B cell (primary cell): ENCODE measurements at regions not wholly inside any gene's neighbourhood (a gene's known extent, or its start where the extent isn't known, plus 50 kb on each side); places are given as distances from the start of the nearest gene placed in this dataset.

Experiments
- EZH2 ChIP-seq: IDR thresholded peaks from 2 replicates; pipeline ENCODE4 v1.6.1; 2012; ENCODE audit warnings: borderline replicate concordance, low read depth, mild to moderate bottlenecking, moderate library complexity, low read length; ENCODE audit not compliant: insufficient read depth, poor library complexity, severe bottlenecking
- TF ChIP-seq, protein P1 (sequence below): fragments of 200-600 bp; IDR thresholded peaks from one replicate; pipeline ENCODE4 v1.8.0; 2022; ENCODE audit warnings: antibody characterized with exemption, mild to moderate bottlenecking

DNA sequence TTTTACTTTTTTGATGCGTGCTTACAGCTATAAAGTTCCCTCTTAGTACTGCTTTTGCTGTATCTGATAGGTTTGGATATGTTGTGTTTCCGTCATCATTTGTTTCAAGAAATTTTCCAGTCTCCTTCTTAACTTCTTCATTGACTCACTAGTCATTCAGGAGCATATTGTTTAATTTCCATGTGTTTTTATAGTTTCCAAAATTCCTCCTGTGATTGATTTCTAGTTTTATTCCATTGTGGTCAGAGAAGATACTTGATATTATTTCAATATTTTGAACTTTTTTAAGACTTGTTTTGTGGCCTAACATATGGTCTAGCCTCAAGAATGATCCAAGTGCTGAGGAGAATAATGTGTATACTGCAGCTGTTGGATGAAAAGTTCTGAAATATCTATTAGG lies 75.5 kb upstream of the CREB5 start:
- no peak for TF ChIP-seq EZH2
- TF ChIP-seq, protein P1, sequence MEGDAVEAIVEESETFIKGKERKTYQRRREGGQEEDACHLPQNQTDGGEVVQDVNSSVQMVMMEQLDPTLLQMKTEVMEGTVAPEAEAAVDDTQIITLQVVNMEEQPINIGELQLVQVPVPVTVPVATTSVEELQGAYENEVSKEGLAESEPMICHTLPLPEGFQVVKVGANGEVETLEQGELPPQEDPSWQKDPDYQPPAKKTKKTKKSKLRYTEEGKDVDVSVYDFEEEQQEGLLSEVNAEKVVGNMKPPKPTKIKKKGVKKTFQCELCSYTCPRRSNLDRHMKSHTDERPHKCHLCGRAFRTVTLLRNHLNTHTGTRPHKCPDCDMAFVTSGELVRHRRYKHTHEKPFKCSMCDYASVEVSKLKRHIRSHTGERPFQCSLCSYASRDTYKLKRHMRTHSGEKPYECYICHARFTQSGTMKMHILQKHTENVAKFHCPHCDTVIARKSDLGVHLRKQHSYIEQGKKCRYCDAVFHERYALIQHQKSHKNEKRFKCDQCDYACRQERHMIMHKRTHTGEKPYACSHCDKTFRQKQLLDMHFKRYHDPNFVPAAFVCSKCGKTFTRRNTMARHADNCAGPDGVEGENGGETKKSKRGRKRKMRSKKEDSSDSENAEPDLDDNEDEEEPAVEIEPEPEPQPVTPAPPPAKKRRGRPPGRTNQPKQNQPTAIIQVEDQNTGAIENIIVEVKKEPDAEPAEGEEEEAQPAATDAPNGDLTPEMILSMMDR = no peak
